ENCODE measurements at regions not wholly inside any gene's neighbourhood (a gene's known extent, or its start where the extent isn't known, plus 50 kb on each side); places are given as distances from the start of the nearest gene placed in this dataset.

DNA sequence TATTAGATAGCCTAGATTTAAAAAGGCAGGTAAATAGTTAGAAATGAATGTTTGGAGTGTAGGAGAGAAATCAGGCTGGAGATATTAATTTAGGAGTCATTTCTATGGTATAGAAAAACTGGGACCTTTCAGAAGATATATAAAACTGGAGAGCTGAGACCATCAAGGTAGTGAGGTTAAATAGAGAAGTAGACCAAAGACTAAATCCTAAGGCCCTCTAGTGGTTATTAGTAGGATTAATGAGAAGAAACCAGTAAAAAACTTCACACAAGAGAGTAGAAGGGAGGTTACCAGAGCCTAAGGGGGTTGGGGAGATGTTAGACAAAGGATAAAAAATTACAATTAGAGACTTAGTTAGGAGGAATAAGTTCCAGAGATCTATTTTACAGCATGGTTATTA is 351.0 kb upstream of the SPANXN1 start:
- TF ChIP-seq ZNF274 (IDR thresholded peaks at IDR 0.05; ENCODE audit: low read depth, low read length): no peak
- no peak for TF ChIP-seq SUZ12 (IDR thresholded peaks at IDR 0.05; ENCODE audit: extremely low read depth, insufficient read depth, insufficient read length)
